Activated CD4-positive, alpha-beta memory T cell treated with anti-CD3 and anti-CD28 coated beads for 36 hours (primary cell): ENCODE measurements at regions not wholly inside any gene's neighbourhood (a gene's known extent, or its start where the extent isn't known, plus 50 kb on each side); places are given as distances from the start of the nearest gene placed in this dataset.

Experiments used
- CTCF ChIA-PET: fragments of 350-600 bp; sonication (Branson Sonifier 250); formaldehyde crosslinking; loops from one replicate; lab custom pipeline; 2021; ENCODE audit warnings: antibody characterized with exemption, inconsistent platforms; lab: Charles Lee
- POLR2A ChIA-PET: fragments of 350-600 bp; sonication (Branson Sonifier 250); formaldehyde crosslinking; loops from one replicate; lab custom pipeline; 2021; ENCODE audit warnings: antibody characterized with exemption; lab: Charles Lee
- DNase-seq: peaks from one replicate; pipeline ENCODE4 v3.0.0-alpha.2; 2020
- H3K27ac Mint-ChIP-seq: one replicate; pipeline ENCODE4 v1.8.0; 2021; ENCODE audit warnings: mixed read lengths
- H3K27me3 Mint-ChIP-seq: one replicate; pipeline ENCODE4 v1.8.0; 2021; ENCODE audit warnings: mixed read lengths
- H3K36me3 Mint-ChIP-seq: one replicate; pipeline ENCODE4 v1.8.0; 2021; ENCODE audit warnings: mixed read lengths
- H3K4me1 Mint-ChIP-seq: one replicate; pipeline ENCODE4 v1.8.0; 2021; ENCODE audit warnings: low read depth, mixed read lengths
- H3K4me3 Mint-ChIP-seq: one replicate; pipeline ENCODE4 v1.8.0; 2021; ENCODE audit warnings: mild to moderate bottlenecking, mixed read lengths
- H3K9me3 Mint-ChIP-seq: one replicate; pipeline ENCODE4 v1.8.0; 2021; ENCODE audit warnings: mixed read lengths
- intact Hi-C: fragments of 100-400 bp; cut with micrococcal nuclease; formaldehyde crosslinking; loops from one replicate; pipeline ENCODE4 v1.15.1; 2023

DNA sequence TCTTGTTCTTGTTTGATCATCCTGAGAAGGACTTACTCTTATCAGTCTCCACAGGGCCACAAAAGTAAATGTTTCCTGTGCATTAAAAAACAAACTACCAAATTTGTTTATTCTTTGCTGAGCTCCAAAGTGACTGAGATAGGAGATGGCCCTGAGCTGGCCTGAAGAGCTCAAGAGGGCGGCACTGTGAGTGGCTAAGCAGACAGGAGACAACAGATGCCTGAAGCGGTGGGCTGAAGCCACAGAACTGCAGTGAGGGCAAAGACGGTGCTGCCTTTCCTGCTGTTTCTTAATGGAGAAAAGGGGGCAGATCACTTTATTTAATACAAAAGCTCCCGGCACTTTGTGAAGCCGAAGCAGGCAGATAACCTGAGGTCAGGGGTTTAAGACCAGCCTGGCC, 379.6 kb downstream of the ARL4A start:
- DNase-seq: no peak
- intact Hi-C loops: no loop called here
- Mint-ChIP-seq H3K4me1 (no peaks in the 10 kb centered on the region), H3K9me3 (no peaks in the 10 kb centered on the region), H3K36me3 (no peaks in the 10 kb centered on the region), H3K27ac (no peak overlapping the region), H3K27me3 (peaks cover 1% of the 10 kb centered on the region), H3K4me3 (no peak overlapping the region)
- ChIA-PET CTCF (no interaction called here), POLR2A (no interaction called here)

DNA sequence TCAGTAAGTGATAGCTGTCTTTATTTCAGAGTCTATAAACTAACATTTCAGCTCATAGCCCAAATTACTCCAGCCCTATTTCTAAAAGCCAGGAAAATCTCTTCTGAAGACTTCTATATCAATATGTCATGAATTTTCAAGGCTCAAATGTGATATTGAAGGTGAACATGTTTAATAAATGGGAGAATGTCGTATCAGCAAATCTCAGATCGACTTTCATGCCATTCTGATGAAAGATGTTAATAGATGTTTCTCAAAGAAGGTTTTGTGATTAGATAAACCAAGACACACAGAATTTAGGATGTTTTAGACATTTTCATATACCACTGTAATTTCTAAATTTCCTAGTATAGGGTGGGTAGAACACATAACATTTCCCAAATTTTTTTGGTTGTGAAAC, 380.6 kb downstream of the ARL4A start:
- H3K36me3 Mint-ChIP-seq: no peaks in the 10 kb centered on the region
- H3K4me3 Mint-ChIP-seq: no peak overlapping the region
- ChIA-PET POLR2A (no interaction called here), CTCF (no interaction called here)
- no peaks in the 10 kb centered on the region for H3K4me1 Mint-ChIP-seq
- no peak for DNase-seq
- intact Hi-C loops: no loop called here
- no peaks in the 10 kb centered on the region for H3K9me3 Mint-ChIP-seq
- H3K27me3 Mint-ChIP-seq: peaks cover 1% of the 10 kb centered on the region
- no peak overlapping the region for H3K27ac Mint-ChIP-seq

DNA sequence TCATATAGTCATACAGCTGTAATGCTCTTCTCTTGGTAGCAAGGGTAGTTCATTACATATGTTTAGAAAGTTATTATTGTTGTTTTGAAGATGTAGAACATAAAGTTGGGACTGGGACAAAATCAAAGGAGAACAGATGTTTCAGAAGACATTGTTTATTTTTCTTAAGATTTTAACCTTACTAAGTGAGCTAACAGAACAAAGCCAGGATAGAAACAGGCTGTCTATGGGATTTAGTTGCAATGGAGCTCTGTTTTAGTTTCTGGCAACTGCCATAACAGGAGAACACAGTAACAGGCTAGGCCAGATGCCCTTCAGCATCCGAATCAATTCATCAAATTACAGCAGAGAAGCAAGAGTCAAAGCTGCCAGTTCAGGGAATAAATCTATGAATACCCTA, 382.4 kb downstream of the ARL4A start:
- CTCF ChIA-PET: no interaction called here
- intact Hi-C loops: no loop called here
- POLR2A ChIA-PET: no interaction called here

DNA sequence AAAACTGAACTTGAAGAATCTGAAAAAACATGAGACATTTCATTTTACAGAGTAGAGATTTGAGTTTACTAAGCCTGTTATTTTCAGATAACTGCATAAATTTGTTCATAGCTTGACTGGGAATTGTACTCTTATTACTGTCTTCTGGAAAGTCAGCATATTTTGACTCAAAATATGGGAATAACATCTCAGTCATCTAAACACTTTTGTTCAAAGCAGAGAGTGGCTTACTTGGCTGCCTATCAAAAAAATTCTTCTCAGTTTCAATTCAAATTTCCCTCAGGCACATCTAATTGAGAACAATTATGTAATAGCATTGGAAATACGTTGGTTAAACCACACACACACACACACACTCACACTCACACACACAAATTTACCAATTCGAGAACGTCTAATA, 384.6 kb downstream of the ARL4A start:
- H3K4me3 Mint-ChIP-seq: no peak overlapping the region
- no peak for DNase-seq
- H3K27ac Mint-ChIP-seq: no peak overlapping the region
- ChIA-PET POLR2A (no interaction called here), CTCF (no interaction called here)
- H3K4me1 Mint-ChIP-seq: no peaks in the 10 kb centered on the region
- intact Hi-C loops: no loop called here
- H3K36me3 Mint-ChIP-seq: no peaks in the 10 kb centered on the region
- H3K27me3 Mint-ChIP-seq: peaks cover 2% of the 10 kb centered on the region
- H3K9me3 Mint-ChIP-seq: no peaks in the 10 kb centered on the region

More for the DNA sequence above, 382.4 kb downstream of the ARL4A start:
- Mint-ChIP-seq H3K27ac (no peak overlapping the region), H3K27me3 (no peaks in the 10 kb centered on the region), H3K36me3 (no peaks in the 10 kb centered on the region), H3K4me3 (no peak overlapping the region), H3K9me3 (no peaks in the 10 kb centered on the region), H3K4me1 (no peaks in the 10 kb centered on the region)
- no peak for DNase-seq

DNA sequence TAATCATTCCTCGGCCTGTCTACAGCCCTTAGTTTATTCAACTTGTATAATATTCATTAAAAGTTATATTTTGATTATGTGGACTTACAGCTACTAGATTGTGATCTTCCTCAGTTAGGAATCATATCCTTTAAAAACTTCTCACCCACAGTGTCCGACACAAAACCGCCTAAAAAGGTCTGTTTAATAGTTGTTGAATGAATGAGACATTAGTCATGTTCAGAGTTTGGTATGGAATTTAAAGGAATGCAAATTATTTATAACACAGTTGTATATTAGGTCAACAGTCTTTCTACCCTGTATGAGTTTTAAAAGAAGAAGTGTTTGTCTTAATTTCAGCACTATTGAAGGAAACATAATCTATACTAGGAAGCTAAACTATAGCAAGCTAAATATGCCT, 390.0 kb downstream of the ARL4A start:
- CTCF ChIA-PET: no interaction called here
- Mint-ChIP-seq H3K27ac (no peak overlapping the region), H3K4me3 (no peak overlapping the region), H3K36me3 (no peaks in the 10 kb centered on the region), H3K27me3 (peaks cover 11% of the 10 kb centered on the region), H3K9me3 (no peaks in the 10 kb centered on the region), H3K4me1 (no peaks in the 10 kb centered on the region)
- no peak for DNase-seq
- intact Hi-C loops: no loop called here
- POLR2A ChIA-PET: no interaction called here

DNA sequence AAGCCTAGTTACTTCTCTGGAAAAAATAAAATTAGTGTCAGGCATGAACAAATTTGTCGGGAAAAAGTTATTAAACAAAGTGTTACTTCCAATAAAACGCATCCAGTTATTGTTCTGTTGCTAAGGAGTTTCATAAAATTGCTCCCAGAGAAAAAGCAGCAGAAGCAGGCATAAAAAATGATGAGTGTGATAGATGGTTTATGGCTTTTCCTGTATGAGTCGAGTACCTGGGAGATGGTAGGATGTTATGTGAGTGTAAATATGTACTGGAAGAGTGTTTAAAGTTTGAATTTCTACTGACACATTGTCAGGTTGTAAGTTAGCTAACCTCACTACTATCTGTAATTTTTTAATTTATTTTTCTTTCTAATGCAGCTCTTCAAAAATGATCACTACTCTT, 390.7 kb downstream of the ARL4A start:
- POLR2A ChIA-PET: no interaction called here
- CTCF ChIA-PET: no interaction called here
- H3K27me3 Mint-ChIP-seq: peaks cover 11% of the 10 kb centered on the region
- DNase-seq: no peak
- no peaks in the 10 kb centered on the region for H3K9me3 Mint-ChIP-seq
- H3K4me3 Mint-ChIP-seq: no peak overlapping the region
- H3K36me3 Mint-ChIP-seq: no peaks in the 10 kb centered on the region
- intact Hi-C loops: no loop called here
- no peak overlapping the region for H3K27ac Mint-ChIP-seq
- no peaks in the 10 kb centered on the region for H3K4me1 Mint-ChIP-seq

DNA sequence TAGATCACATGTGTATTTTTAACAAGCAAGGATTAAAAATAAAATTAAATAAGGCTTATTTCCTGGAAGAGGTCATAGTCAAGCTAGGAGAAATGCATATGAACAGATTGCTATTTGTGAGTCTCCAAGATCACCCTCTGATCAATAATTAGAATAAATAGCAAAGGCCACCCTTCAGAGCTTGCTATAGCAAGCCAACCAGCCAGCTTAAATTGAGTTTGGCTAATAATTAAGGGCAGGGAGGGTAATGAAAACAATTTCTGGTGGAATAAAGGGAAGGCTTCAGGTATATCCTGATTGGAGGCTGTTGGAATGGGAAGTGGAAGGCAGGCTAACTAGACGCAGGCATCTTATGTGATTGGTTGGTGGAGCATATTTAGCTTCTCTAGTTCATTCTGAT, 403.5 kb downstream of the ARL4A start:
- ChIA-PET POLR2A (no interaction called here), CTCF (no interaction called here)
- H3K9me3 Mint-ChIP-seq: no peaks in the 10 kb centered on the region
- peaks cover 17% of the 10 kb centered on the region for H3K27me3 Mint-ChIP-seq
- H3K27ac Mint-ChIP-seq: no peak overlapping the region
- intact Hi-C loops: no loop called here
- no peaks in the 10 kb centered on the region for H3K36me3 Mint-ChIP-seq
- H3K4me3 Mint-ChIP-seq: no peak overlapping the region
- DNase-seq: no peak
- no peaks in the 10 kb centered on the region for H3K4me1 Mint-ChIP-seq

DNA sequence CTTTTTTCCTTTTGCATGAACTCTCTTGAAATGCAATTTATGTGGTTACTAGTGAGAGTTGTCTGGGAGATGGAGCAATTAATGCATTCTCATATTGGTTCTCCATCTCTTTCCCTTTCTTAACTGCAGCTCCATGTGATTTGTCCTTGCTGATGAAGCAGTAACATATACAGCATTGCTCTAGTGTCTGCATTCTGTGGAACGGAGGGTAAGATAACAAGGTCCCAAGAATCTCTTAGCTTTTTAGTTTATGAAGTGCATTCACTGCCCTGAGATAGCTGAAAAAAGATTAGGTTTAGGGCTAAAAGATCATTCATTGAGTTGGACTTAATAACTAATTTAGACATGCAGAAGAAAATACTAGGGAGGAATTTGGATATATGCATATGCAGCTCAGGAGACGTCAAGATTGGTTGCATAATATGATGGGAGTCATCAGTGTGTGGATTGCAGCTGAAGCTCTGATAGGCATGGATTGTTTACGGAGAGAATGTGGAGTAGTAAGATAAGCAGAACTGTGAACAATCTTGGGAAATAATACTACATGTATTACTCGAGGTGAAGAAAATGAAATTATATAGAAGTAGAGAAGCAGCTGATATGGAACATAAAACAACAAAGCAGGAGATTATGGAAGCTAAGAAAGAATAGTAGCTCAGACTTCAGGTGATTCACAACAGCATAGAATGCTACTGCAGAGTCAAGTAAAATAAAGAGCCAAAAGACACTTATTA, 404.7 kb downstream of the ARL4A start:
- no peak overlapping the region for H3K4me3 Mint-ChIP-seq
- no peaks in the 10 kb centered on the region for H3K9me3 Mint-ChIP-seq
- H3K36me3 Mint-ChIP-seq: no peaks in the 10 kb centered on the region
- H3K27me3 Mint-ChIP-seq: peaks cover 18% of the 10 kb centered on the region
- ChIA-PET POLR2A (no interaction called here), CTCF (no interaction called here)
- H3K4me1 Mint-ChIP-seq: no peaks in the 10 kb centered on the region
- intact Hi-C loops: no loop called here
- H3K27ac Mint-ChIP-seq: no peak overlapping the region
- DNase-seq: no peak

DNA sequence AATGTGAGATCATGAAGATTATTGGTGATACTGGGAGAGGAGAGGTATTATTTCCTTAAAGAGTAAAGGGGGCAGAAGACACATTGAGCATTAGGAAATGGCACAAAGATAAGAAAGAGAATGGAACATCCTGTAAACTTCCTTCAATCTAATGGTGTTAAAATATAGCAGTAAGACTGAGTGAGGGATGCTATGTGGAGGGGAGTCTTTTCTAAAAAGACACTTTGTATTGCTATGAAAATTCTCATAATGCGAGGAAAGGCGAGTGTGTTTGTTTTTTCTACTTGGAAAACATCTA, 405.2 kb downstream of the ARL4A start:
- POLR2A ChIA-PET: no interaction called here
- no peaks in the 10 kb centered on the region for H3K36me3 Mint-ChIP-seq

DNA sequence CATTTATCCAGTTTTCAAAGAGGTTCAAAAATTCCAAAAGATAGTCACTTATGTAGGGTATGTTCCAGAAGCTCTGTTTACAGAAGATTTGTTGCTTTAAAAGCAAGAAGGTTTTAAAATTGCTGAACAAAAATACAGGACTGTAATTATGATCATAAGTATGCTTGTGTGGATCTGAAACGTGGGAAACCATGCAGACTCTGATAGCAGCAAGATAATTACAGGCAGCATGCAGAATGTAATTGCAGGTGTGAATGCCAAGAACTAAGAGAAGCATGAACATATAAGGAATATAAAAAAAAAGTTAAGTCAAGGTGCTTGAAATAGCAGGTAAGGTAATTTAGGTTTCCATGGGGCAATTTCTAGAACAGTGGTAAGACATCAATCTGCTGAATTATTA, 405.7 kb downstream of the ARL4A start:
- H3K27me3 Mint-ChIP-seq: peaks cover 22% of the 10 kb centered on the region
- intact Hi-C loops: no loop called here
- H3K36me3 Mint-ChIP-seq: no peaks in the 10 kb centered on the region
- no peaks in the 10 kb centered on the region for H3K9me3 Mint-ChIP-seq
- H3K27ac Mint-ChIP-seq: no peak overlapping the region
- ChIA-PET CTCF (no interaction called here), POLR2A (no interaction called here)
- no peak overlapping the region for H3K4me3 Mint-ChIP-seq
- no peaks in the 10 kb centered on the region for H3K4me1 Mint-ChIP-seq
- DNase-seq: no peak

More for the DNA sequence above, 405.2 kb downstream of the ARL4A start:
- no peaks in the 10 kb centered on the region for H3K4me1 Mint-ChIP-seq
- no peak overlapping the region for H3K4me3 Mint-ChIP-seq
- intact Hi-C loops: no loop called here
- H3K9me3 Mint-ChIP-seq: no peaks in the 10 kb centered on the region
- CTCF ChIA-PET: no interaction called here
- peaks cover 22% of the 10 kb centered on the region for H3K27me3 Mint-ChIP-seq
- DNase-seq: no peak
- no peak overlapping the region for H3K27ac Mint-ChIP-seq

DNA sequence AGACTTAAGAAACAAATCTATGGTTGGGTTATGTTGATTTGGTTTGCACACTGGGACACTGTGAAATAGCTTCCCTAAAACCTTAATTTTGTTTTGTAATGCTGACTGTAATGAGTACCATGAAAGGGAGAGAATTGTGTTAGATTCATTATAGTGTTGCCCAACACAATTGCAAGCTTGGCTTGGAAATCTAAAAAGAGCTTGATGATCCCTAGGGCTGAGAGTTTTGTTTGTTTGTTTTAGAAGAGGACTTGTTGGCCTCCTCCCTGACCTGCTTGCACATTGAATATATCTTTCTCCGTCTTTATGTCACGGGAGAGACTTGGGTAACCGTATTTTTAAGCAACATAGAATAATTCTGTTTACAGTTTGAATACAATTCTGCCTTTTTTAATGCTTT, 410.1 kb downstream of the ARL4A start:
- ChIA-PET POLR2A (no interaction called here), CTCF (interaction anchor here (1.0 kb wide), 1 partner anchor 11 kb away, joined by 3 read pairs; no protein-coding TSS in a partner anchor)
- intact Hi-C loops: no loop called here

DNA sequence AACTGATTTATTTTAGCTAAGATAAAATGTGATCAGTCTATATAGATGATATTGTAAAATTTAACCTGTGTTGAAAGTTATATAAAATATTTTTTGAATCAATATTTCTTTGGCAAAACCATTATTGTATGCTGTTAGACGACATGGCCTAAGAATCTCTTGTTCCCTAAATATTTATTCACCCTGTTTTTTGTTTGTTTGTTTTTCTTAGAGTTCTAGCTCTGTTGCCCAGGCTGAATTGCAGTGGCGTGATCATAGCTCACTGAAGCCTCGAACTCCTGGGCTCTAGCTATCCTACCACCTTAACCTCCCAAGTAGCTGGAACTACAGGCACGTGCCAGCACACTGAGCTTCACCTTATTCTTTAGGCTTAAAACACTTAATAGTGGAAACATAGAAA, 410.7 kb downstream of the ARL4A start:
- no peak overlapping the region for H3K27ac Mint-ChIP-seq
- POLR2A ChIA-PET: no interaction called here
- peaks cover 10% of the 10 kb centered on the region for H3K27me3 Mint-ChIP-seq
- H3K4me1 Mint-ChIP-seq: no peaks in the 10 kb centered on the region
- H3K4me3 Mint-ChIP-seq: no peak overlapping the region
- no peak for DNase-seq
- CTCF ChIA-PET: interaction anchor here (1.0 kb wide), 1 partner anchor 10 kb away, joined by 3 read pairs; no protein-coding TSS in a partner anchor
- no peaks in the 10 kb centered on the region for H3K9me3 Mint-ChIP-seq
- intact Hi-C loops: no loop called here
- H3K36me3 Mint-ChIP-seq: no peaks in the 10 kb centered on the region

More for the DNA sequence above, 410.1 kb downstream of the ARL4A start:
- peaks cover 13% of the 10 kb centered on the region for H3K27me3 Mint-ChIP-seq
- DNase-seq: no peak
- H3K4me3 Mint-ChIP-seq: no peak overlapping the region
- no peak overlapping the region for H3K27ac Mint-ChIP-seq
- H3K4me1 Mint-ChIP-seq: no peaks in the 10 kb centered on the region
- H3K9me3 Mint-ChIP-seq: no peaks in the 10 kb centered on the region
- no peaks in the 10 kb centered on the region for H3K36me3 Mint-ChIP-seq

DNA sequence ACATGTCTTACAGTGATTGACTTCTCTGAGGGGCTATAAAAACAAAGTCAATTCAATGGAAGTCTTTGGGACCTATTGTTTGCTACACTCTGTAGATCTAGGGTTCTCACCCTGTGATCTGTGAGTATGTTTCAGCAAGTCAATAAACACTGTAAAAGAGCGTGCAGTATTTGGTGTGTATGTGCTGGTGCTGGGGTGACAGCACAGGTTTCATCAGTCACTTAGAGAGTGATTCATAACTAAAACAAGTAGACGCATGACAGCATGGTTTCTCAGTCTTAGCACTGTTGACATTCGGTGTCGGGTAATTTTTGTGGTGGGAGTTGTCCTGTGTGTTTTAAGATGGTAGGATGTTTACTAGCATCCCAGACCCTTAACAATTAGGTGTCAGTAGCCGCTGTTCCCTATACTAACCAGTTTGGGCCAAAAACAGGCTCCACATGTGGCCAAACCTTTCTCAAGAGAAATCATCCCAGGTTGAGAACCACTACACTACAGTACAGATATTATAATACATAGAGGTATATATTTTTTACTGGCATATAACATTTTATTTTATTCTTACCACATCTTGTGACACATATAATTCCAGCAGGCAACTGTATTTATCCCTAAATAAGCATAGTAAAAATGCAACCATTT, 411.8 kb downstream of the ARL4A start:
- Mint-ChIP-seq H3K4me1 (peaks cover 3% of the 10 kb centered on the region), H3K36me3 (no peaks in the 10 kb centered on the region), H3K4me3 (no peak overlapping the region), H3K27me3 (peaks cover 7% of the 10 kb centered on the region), H3K27ac (no peak overlapping the region), H3K9me3 (no peaks in the 10 kb centered on the region)
- intact Hi-C loops: no loop called here
- POLR2A ChIA-PET: no interaction called here
- CTCF ChIA-PET: no interaction called here
- DNase-seq: peak; percentile 25
